Fibroblast of lung (primary cell): ENCODE measurements at regions not wholly inside any gene's neighbourhood (a gene's known extent, or its start where the extent isn't known, plus 50 kb on each side); places are given as distances from the start of the nearest gene placed in this dataset.

Source experiments
- CTCF ChIP-seq, 2 donors: IDR thresholded peaks in 1 of 2; conservative IDR thresholded peaks in 1 of 2; 1 replicate in 1 of 2; 2 replicates in 1 of 2; pipeline ENCODE4 v1.5.1; 2011 to 2012; ENCODE audit warnings: low read length in 2 of 2, control low read depth in 1 of 2, inconsistent platforms in 1 of 2, low read depth in 1 of 2, mild to moderate bottlenecking in 1 of 2
- EZH2 ChIP-seq: IDR thresholded peaks from 2 replicates; pipeline ENCODE4 v1.5.1; 2012; ENCODE audit warnings: low read length, control low read depth, mild to moderate bottlenecking; ENCODE audit errors: missing control alignments

- TF ChIP-seq CTCF (conservative IDR thresholded peaks at IDR 0.05 in 1 of 2, IDR thresholded peaks at IDR 0.05 in 1 of 2; ENCODE audit: low read depth in 1 of 2, low read length in 2 of 2), result no peak
- no peak for TF ChIP-seq EZH2
These were observed 51.4 kb upstream of the LRAT start for GRCh38 chr4:154692304-154692818.
